ENCODE measurements at regions not wholly inside any gene's neighbourhood (a gene's known extent, or its start where the extent isn't known, plus 50 kb on each side); places are given as distances from the start of the nearest gene placed in this dataset.

DNA sequence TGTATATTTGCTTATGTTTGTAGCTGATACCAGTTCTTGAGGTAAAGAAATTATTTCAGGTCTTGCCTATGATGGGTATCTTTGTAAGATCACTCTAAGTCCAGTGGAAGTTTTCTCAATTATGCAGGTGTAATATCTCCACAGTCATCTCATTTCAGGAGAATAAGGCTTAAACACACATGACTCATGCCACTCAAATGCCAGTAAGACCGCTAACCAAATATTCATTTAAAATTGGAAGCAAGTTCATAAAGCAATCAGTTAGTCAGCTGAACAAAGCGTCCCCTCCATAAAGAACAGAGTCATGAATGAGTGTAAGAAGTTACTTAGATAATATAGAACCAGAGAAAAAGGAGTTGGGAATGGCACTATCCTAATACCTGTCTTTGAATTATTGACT is 248.7 kb downstream of the LURAP1L start:
- no peak for TF ChIP-seq ZNF274 (IDR thresholded peaks at IDR 0.05; ENCODE audit: low read depth, low read length)
- no peak for TF ChIP-seq SUZ12 (IDR thresholded peaks at IDR 0.05; ENCODE audit: extremely low read depth, insufficient read depth, insufficient read length)
- no peak for TF ChIP-seq YY1 (IDR thresholded peaks at IDR 0.05; ENCODE audit: insufficient read depth, insufficient read length)
